GM19025 (cell line): ENCODE measurements at regions not wholly inside any gene's neighbourhood (a gene's known extent, or its start where the extent isn't known, plus 50 kb on each side); places are given as distances from the start of the nearest gene placed in this dataset.

Experiments
- ATAC-seq: cut with Tn5 transposase; IDR thresholded peaks from one replicate; pipeline ENCODE4 v1.9.1; 2021; ENCODE audit warnings: mild to moderate bottlenecking, low read depth, moderate library complexity; ENCODE audit not compliant: unreplicated experiment

- no peak for ATAC-seq
These were observed 249.8 kb upstream of the PRDM9 start for GRCh38 chr5:23257656-23258055.

GRCh38 chr5:23253621-23254198 lies 253.7 kb upstream of the PRDM9 start:
- no peak for ATAC-seq

GRCh38 chr5:23242891-23243290 lies 264.5 kb upstream of the PRDM9 start:
- no peak for ATAC-seq

- ATAC-seq: no peak
These were observed 272.2 kb upstream of the PRDM9 start for GRCh38 chr5:23235246-23235645.

GRCh38 chr5:23234197-23234596 lies 273.2 kb upstream of the PRDM9 start:
- no peak for ATAC-seq

- ATAC-seq: no peak
These were observed 283.6 kb upstream of the PRDM9 start for GRCh38 chr5:23223846-23224245.

- no peak for ATAC-seq
These were observed 285.6 kb upstream of the PRDM9 start for GRCh38 chr5:23221831-23222230.

GRCh38 chr5:23217159-23217558 lies 290.2 kb upstream of the PRDM9 start:
- ATAC-seq: no peak

- ATAC-seq: no peak
These were observed 291.1 kb upstream of the PRDM9 start for GRCh38 chr5:23216345-23216744.

- peak; percentile 55 for ATAC-seq
These were observed 298.4 kb upstream of the PRDM9 start for GRCh38 chr5:23208959-23209431.

GRCh38 chr5:23204111-23204510 lies 303.3 kb upstream of the PRDM9 start:
- ATAC-seq: no peak

GRCh38 chr5:23169660-23170416 lies 316.7 kb upstream of the CDH12 start:
- no peak for ATAC-seq

- ATAC-seq: no peak
These were observed 311.8 kb upstream of the CDH12 start for GRCh38 chr5:23164971-23165370.

- no peak for ATAC-seq
These were observed 305.0 kb upstream of the CDH12 start for GRCh38 chr5:23158179-23158578.

- no peak for ATAC-seq
These were observed 304.6 kb upstream of the CDH12 start for GRCh38 chr5:23157716-23158115.

GRCh38 chr5:23157169-23157568 lies 304.0 kb upstream of the CDH12 start:
- no peak for ATAC-seq

GRCh38 chr5:23147625-23148024 lies 294.5 kb upstream of the CDH12 start:
- no peak for ATAC-seq

GRCh38 chr5:23146183-23146582 lies 293.0 kb upstream of the CDH12 start:
- ATAC-seq: no peak

GRCh38 chr5:23139338-23140171 lies 286.4 kb upstream of the CDH12 start:
- no peak for ATAC-seq

GRCh38 chr5:23136958-23137357 lies 283.8 kb upstream of the CDH12 start:
- no peak for ATAC-seq

GRCh38 chr5:23132231-23132630 lies 279.1 kb upstream of the CDH12 start:
- ATAC-seq: no peak
